ENCODE measurements at regions not wholly inside any gene's neighbourhood (a gene's known extent, or its start where the extent isn't known, plus 50 kb on each side); places are given as distances from the start of the nearest gene placed in this dataset.
"Not testable (repeated sequence)": the region's sequence is repeated elsewhere in the genome, so short reads cannot be mapped to it uniquely, and the experiment has no call there.

GRCh38 chr13:37475151-37475550 is 123.4 kb downstream of the POSTN start:
- no peak for DNase-seq (ENCODE audit: low read depth in 2 of 2)

- no peak for DNase-seq (ENCODE audit: low read depth in 2 of 2)
Measured at GRCh38 chr13:37473035-37473434, 125.5 kb downstream of the POSTN start.

GRCh38 chr13:37472266-37472665 is 126.3 kb downstream of the POSTN start:
- DNase-seq (ENCODE audit: low read depth in 2 of 2), result not testable (repeated sequence)

GRCh38 chr13:37460166-37460565 is 138.4 kb downstream of the POSTN start:
- DNase-seq (ENCODE audit: low read depth in 2 of 2), result no peak

- no peak for DNase-seq (ENCODE audit: low read depth in 2 of 2)
Measured at GRCh38 chr13:37457612-37458011, 141.0 kb downstream of the POSTN start.

- DNase-seq (ENCODE audit: low read depth in 2 of 2), result no peak
Measured at GRCh38 chr13:37456506-37456905, 142.1 kb downstream of the POSTN start.

GRCh38 chr13:37456041-37456440 is 142.5 kb downstream of the POSTN start:
- no peak for DNase-seq (ENCODE audit: low read depth in 2 of 2)

- no peak for DNase-seq (ENCODE audit: low read depth in 2 of 2)
Measured at GRCh38 chr13:37453246-37453645, 145.3 kb downstream of the POSTN start.

GRCh38 chr13:37450276-37450675 is 148.3 kb downstream of the POSTN start:
- DNase-seq (ENCODE audit: low read depth in 2 of 2), result no peak

- no peak for DNase-seq (ENCODE audit: low read depth in 2 of 2)
Measured at GRCh38 chr13:37448153-37448552, 150.4 kb downstream of the POSTN start.

GRCh38 chr13:37446503-37446902 is 152.1 kb downstream of the POSTN start:
- no peak for DNase-seq (ENCODE audit: low read depth in 2 of 2)

- no peak for DNase-seq (ENCODE audit: low read depth in 2 of 2)
Measured at GRCh38 chr13:37443538-37443937, 155.0 kb downstream of the POSTN start.

- no peak for DNase-seq (ENCODE audit: low read depth in 2 of 2)
Measured at GRCh38 chr13:37442996-37443395, 155.6 kb downstream of the POSTN start.

GRCh38 chr13:37435881-37436280 is 162.7 kb downstream of the POSTN start:
- no peak for DNase-seq (ENCODE audit: low read depth in 2 of 2)

- no peak for DNase-seq (ENCODE audit: low read depth in 2 of 2)
Measured at GRCh38 chr13:37433086-37433485, 165.5 kb downstream of the POSTN start.

- no peak for DNase-seq (ENCODE audit: low read depth in 2 of 2)
Measured at GRCh38 chr13:37429976-37430375, 168.6 kb downstream of the POSTN start.

- peak in 1 of 2 donors; percentile 59 for DNase-seq (ENCODE audit: low read depth in 2 of 2)
Measured at GRCh38 chr13:37427843-37428494, 170.6 kb downstream of the POSTN start.

- no peak for DNase-seq (ENCODE audit: low read depth in 2 of 2)
Measured at GRCh38 chr13:37418490-37418889, 180.1 kb downstream of the POSTN start.

- DNase-seq (ENCODE audit: low read depth in 2 of 2), result peak; percentile 77 to 83
Measured at GRCh38 chr13:37417060-37417441, 181.5 kb downstream of the POSTN start.

GRCh38 chr13:37416291-37417059 is 182.1 kb downstream of the POSTN start:
- DNase-seq (ENCODE audit: low read depth in 2 of 2), result no peak

GRCh38 chr13:37413161-37413560 is 185.4 kb downstream of the POSTN start:
- DNase-seq (ENCODE audit: low read depth in 2 of 2), result peak; percentile 50 to 85

GRCh38 chr13:37412241-37412921 is 186.2 kb downstream of the POSTN start:
- DNase-seq (ENCODE audit: low read depth in 2 of 2), result peak in 1 of 2 donors; percentile 14

GRCh38 chr13:37410316-37410715 is 188.3 kb downstream of the POSTN start:
- DNase-seq (ENCODE audit: low read depth in 2 of 2), result no peak

Measured in dermis microvascular lymphatic vessel endothelial cell (primary cell).